ENCODE measurements at regions not wholly inside any gene's neighbourhood (a gene's known extent, or its start where the extent isn't known, plus 50 kb on each side); places are given as distances from the start of the nearest gene placed in this dataset.

DNA sequence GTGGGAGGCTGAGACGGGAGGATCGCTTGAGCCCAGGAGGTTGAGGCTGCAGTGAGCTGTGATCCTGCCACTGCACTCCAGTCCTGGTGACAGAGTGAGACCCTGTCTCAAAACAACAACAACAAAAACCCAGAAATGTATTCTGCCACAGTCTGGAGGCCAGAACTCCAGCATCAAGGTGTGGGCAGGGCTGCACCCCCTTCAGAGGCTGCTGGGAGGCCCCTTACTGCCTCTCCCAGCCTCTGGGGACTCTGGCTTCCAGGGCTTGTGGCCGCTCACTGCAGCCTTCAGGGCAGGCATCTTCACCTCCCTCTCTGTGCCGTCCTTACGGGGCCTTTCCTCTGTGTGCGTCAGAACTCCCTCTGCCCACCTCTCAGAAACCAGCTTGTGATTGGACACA lies 209.4 kb upstream of the GSE1 start:
- no peak for DNase-seq (ENCODE audit: low spot score)

DNA sequence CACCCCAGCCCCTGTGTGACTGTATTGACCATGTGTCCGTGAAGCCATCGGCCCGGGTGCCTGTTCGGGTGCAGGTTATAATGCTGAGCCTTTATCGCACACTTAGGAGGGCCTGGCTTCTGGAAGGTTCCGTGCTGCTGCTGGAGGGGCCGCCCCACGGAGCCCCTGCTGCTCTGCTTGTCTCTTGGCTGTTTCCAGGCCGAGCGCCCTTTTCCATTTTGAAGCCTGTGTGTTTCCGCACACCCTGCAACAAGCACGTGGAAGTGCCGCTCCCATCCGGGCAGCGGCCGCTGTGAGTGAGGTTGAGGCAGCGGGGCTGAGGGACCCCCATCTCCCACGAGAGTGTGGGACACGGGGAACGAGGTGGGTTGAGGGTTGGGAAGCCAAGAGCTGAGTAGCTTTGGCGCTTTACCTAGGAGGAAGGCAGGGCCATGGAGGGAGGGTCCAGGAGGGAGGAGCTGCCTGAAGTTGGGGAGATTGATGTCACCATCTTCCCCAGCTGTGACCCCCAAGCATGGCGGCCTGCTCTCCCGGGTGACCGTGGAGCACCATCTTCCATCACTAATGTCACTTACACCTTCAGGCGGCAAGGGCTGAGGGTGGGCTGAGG lies 200.1 kb upstream of the GSE1 start:
- DNase-seq (ENCODE audit: low spot score), result no peak

DNA sequence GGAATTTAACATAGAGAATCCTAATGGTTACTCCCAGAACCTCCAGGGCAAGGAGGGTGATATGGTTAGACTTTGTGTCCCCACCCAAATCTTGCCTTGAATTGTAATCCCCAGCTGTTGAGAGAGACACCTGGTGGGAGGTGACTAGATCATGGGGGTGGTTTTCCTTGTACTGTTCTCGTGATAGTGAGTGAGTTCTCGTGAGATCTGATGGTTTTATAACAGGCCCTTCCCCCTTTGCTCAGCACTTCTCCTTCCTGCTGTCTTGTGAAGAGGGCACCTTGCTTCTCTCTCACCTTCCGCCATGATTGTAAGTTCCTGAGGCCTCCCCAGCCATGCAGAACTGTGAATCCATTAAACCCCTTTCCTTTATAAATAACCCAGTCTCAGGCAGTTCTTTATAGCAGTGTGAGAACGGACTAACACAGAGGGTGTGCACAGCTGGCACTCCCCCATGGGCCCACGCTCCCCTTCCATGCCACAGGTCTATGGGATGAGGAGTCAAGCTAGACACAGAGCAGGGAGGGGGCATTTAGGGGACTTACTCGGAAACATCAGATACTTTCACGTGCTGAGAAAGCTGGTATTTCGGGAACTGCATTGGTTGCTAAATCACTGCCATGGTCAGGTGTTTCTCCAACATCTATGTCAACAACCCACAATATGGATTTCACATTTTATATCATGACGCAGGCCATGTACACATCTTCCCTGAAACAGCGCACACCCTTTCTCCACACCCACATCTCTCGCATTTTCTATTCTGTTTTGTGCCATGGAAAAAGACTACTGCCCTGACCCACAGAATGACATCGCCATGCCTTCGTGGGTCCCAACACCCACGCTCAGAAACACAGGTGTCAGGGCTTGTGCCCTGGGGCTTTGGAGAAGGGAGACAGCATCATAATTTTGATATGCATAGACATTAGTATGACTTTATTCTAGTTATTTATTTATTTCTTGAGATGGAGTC lies 199.1 kb upstream of the GSE1 start:
- no peak for DNase-seq (ENCODE audit: low spot score)

DNA sequence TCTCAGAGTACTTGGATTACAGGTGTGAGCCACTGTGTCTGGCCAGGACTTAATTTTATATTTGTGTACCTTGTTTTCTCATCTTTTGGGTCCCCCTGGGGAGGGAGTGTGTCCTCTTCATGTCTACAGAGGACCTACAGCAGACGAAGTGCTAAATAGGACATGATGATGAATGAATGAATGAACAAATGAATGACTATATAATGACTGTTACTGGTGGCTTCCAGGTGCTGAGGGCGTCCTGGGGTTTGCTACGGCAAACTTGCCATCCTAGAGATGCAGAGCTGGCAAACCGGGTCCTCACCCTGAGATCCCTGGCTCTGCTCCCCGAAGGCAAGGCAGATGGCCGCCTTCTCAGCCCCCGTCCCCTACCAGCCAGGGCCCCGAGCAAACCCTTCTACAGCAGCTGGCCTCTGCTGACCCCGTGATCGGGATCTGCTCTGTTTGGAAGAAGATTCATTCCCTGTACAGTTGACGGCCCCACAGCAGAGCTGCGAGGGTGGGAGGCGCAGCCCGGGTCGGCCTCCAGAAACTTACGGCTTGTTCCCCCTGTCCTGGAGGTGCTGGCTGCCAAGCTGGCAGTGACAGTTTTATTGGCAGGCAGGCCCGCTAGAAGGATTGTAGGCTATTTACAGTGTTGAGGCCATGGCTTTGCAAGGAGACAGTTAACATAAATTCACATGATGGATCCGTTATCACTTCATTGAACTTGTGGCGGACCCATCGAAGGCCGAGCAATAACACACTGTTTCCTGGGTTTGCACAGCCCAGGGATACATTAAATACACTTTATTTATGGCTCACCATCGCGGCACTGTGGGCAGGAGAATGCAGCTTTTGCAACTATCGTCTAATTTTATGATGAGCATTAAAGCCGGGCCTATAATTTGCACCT lies 197.7 kb upstream of the GSE1 start:
- no peak for DNase-seq (ENCODE audit: low spot score)

DNA sequence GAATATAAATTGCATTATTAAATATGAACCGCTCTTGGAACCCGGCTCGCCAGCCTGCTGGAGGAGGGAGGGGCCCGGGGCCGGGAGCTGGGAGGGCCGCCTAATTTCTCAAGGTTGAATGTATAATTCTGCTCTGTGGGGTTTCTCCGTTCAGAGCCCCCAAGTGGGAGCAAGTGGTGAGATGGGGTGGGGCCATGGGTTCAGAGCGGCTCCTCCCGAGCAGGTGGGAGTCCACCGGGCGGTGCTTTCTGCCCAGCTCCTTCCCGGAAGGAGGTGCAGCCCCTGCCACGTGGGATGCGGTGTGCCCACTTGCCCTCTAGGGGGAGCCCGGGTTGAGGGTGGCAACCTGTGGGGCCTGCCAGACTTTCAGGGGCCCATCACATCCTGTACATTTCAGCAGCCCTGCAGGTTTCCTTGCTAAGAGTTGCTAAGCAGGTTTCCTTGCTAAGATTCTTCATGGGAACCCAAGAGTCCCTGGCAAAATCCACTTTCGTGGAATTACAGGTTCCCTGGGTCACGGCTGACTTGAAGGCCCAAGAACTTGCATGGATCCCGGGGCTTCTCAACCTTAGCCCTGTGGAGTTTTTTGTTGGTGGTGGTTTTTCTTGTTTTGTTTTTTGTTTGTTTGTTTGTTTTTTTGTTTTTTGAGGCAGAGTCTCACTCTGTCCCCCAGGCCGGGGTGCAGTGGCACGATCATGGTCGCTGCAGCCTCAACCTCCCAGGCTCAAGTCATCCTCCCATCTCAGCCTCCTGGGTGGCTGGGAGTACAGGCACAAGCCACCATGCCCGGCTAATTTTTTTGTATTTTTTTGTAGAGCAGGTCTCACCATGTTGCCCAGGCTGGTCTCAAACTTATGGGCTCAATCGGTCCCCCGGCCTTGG lies 196.7 kb upstream of the GSE1 start:
- DNase-seq (ENCODE audit: low spot score), result peak; percentile 85

DNA sequence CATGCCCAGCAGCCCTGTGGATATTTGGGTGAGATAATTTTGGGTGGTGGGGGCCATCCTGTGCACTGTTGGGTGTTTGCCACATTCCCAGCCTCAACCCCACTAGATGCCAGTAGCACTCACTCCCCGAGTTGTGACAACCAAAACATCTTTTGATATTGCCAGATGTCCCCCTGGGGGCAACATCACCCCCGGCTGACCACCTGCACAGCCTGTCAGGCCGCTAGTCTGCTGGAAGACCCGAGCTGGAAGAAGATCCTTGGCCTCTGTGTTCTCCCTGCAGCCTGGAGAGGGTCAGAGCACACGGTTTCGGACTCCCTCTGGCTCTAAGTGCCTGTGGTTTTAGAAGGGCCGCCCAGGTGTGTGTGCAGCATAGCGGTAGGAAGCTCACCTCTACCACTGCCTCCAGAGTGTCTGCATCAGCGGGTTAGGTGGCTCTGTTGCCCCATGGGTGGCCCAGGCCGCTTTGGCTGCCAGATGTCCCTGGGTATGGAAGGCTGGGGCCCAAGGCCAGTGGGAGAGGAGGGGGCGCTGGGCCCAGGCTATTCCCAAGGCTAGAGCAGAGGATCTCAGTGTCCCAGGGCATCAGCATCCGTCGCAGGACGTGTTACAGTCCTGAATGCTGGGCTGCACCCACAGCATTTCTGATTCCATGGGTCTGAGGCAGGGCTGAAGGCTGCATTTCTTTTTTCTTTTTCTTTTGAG lies 195.8 kb upstream of the GSE1 start:
- no peak for DNase-seq (ENCODE audit: low spot score)

DNA sequence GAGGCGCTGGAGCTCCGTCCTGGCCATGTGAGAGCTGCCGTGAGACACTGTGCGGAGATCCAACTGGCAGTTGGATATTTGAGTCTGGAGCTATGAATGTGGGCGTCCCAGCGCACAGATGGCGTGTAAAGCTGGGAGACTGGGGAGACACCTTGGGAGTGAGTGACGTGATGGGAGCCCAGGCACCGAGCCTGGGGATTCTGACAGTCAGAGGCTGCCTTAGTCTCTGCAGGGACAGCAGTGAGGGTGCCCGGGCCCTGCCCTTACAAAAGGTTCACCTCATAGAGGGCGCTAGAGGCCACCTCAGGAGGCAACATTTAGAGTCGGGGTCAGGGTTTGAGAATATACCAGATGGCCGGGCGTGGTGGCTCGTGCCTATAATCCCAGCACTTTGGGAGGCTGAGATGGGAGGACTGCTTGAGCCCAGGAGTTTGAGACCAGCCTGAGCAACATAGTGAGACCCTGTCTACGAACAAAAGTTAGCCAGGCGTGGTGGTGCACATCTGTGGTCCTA lies 194.1 kb upstream of the GSE1 start:
- no peak for DNase-seq (ENCODE audit: low spot score)

DNA sequence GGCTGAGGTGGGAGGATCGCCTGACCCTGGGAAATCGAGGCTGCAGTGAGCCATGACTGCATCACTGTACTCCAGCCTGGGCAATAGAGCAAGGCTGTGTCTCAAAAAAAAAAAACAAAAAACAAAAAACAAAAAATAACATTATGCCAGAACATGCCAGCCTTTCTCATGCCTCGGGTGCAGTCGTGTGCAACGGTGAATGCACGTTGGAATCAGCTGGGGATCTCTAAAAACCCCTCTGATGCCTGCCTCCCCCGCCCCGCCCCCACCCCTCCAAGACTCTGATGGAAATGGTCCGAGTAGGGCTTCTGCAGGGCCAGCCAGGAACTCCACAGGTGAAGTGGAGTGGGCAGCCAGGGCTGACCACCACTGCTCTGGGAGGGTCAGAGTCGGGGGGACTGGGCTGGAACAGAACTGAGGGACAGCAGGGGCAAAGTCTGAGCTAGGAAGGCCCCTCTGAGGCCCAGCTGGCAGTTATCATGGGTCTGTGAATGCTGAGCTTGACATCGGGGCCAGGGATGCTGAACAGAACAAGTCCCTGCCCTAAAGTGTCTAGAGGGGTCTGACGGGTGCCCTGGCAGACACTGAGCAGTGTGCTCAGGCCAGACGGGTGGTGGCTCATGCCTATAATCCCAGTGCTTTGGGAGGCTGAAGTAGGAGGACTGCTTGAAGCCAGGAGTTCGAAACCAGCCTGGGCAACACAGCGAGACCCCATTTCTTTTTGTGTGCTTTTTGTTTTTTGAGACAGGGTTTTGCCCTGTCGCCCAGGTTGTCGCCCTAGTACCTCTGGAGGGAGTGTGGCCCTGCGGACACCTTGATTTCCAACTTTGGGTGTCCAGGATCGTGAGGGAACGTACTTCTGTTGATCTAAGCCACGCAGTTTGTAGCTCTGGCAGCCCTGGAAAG lies 193.4 kb upstream of the GSE1 start:
- DNase-seq (ENCODE audit: low spot score), result no peak

DNA sequence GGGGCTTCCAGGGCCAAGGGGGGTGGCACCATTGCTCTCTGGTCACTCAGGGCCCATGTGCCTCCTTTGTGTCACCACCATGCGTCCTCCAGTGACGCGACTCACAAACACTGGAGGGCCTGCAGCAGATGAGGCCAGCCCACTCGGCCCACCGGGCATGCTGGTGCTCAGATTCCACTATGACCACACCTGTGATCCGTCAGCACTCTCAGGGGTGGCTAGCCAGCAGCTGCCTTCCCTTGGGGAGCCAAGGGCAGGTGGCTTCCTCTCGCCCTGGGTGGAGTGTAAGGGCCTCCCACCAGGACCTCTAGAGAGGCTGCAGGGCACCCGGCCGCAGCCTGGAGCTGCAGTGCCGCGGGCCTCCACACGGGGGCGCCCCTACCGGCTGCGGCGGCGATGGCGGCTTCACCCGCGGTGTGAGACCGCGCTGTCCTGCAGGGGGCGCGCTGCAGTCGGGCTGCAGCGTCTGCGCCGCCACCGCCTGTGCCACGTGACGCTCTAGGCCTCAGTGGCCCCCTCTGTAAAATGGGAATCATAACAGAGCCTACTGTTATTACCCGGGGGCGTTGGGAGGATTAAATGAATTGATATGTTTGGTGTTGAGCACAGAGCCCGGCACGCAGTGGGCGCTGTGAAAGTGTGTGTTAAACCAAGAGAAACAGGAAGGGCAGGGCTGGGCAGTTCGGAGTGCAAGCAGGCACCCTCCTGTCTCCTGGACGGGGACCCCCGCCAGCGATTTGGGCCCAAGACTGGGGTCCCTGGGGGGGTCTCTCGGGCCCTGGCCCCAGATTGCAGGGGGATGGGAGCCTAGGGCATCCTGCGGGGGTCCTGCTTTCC lies 192.4 kb upstream of the GSE1 start:
- peak; percentile 62 for DNase-seq (ENCODE audit: low spot score)

DNA sequence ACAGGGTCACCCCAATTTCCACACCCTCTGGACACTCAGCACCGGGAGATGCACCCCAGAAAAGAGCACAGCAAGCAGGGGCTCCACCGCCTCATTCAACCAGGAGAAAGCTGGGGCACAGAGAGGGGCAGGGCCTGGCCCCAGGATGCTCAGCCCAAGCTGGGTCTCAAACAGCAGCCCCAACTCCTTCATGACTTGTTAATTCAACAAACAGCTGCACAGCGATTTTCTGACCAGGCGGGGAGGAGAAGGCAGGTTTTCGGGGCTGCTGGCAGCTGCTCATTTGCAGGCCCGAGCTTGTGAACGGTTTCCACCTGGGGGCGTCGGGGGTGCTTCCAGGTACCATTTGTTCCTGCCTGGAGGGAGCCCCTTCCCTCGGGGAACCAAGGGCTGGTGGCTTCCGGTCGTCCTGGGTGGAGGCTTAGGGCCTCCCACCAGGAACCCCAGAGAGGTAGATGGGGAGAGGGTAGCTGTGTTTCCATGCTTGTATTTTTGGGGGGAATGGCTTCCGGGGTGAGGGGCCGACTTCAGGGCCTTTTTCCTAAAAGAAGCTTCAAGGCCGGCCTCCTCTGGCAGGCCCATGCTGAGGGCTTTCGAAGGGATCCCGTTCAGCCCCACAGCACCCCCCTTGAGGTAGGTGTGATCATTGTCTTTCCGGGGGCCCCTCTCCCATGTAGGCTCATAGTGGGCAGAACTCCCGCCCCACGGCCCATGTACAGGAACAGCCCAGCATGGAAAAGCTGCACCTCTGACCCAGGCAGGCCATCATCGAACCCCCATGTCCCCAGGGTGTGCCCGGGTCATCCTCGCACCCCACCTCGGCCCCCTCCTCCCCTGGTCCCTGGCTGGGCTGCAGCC lies 191.6 kb upstream of the GSE1 start:
- DNase-seq (ENCODE audit: low spot score), result no peak

DNA sequence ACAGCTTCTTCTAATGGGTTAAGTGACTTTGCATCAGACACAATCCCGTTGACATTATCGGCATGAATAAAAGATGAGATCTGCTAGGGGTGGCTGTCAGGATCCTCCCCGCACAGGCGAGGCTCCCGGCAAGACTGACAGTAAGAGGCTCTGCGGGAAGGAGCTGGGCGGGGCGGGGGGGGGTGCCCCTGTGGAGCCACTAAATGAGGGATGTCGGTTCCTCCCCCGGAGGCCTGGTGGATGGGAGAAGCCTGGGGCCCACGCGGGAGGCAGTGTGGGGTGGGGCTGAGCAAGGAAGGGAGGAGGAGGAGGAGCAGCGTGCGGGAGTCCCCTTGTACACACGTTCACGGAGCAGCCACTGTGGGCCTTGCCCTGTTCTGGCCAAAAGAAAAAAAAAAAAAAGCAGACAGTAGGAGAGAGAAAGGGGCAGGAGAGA lies 190.9 kb upstream of the GSE1 start:
- no peak for DNase-seq (ENCODE audit: low spot score)

DNA sequence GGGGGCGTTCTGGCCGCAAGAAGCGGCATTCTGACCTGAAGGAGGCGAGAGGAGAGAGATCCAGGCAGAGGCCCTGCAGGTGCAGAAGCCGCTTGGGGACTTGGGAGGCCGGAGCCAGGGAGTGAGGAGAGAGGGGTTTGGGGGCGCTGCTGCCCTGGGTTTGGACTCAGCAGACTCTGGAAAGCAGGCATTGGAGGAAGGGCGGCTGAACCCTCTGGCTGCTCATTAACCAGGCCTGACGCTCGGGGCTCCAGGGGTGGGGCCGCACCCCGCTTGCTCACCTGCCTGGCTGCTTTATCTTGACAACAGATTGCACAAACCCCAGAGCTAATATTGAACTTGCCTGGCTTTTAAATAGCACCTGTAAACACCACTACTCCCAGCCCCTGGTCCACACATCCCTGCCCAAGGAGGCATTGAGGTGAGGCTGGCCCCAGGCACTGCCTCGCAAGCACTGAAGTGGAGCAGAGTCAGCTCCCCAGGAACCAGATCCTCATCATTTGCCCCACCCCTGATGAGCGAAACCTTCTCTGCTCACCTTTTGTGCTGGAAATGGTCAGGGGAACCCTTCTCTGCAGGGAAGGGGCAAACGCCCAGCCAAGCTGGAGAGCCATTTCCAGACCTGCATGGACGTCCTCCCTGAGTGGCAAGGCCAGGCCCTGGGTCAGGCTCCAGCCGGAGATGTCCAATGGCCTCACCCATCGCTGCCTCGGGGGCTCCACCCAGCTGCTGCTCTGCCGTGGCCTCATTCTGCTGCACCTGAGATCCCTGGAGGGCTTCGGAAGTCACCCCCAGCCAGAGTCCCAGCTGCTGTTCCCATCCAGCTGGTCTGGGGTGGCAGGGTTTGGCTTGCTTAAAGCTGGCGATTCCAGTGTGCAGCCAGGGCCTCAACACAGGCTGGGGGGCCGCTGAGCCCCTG lies 190.2 kb upstream of the GSE1 start:
- DNase-seq (ENCODE audit: low spot score), result no peak

DNA sequence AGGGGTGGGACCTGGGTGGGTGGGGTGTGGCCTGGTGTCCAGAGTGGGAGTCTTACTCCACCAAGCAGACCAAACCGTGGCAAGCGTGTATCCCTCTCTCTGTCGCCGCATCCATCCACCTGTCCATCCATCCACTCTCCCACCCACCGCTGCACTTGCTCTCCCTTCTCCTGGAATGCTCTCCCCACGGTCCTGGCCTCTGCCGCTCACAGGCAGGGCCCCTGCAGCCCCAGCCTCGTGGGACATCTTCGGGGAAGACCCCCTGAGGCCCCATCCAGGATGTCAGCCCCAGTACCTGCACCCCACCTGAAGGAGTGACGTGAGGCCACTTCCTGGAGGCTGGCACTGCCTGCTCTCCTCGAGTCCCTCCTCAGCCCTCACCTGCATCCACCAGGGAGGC lies 189.5 kb upstream of the GSE1 start:
- no peak for DNase-seq (ENCODE audit: low spot score)

DNA sequence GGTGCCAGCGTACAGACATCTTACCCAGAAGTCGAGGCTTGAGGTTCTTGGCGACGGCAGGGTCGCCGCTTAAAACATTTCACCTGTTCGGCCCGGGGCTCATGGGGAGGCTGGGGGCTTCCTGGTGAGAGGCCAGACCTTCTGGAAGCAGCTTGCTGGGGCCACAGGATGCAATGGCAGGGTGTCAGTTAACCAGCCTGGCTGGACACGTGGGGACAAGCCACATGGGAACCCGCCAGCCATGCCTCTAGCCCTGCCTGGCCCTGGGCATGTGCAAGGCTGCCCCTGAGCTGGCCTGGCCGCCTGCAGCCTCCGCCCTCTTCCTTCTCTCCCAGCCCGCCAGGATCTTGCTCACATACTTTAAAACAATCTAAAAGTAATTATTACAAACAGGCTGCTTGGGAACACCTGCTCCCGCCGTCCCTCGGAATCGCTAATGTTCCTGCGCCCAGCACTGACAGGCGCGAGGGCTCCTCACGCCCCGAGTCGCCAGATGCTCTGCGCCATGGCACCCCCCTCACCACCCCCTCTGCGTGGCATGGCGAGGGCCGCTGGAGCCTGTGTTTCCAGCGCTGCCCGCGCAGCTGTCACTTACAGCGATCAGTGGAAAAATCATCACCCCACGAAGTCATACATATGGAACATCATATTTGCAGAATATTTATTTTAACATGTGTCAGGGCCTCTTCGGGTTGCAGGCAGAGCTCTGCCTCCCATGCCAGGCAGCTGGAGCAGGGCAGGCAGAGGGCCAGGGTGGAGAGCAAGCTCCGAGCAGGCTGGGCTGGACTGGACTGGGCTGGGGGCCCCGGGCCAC lies 188.7 kb upstream of the GSE1 start:
- no peak for DNase-seq (ENCODE audit: low spot score)

DNA sequence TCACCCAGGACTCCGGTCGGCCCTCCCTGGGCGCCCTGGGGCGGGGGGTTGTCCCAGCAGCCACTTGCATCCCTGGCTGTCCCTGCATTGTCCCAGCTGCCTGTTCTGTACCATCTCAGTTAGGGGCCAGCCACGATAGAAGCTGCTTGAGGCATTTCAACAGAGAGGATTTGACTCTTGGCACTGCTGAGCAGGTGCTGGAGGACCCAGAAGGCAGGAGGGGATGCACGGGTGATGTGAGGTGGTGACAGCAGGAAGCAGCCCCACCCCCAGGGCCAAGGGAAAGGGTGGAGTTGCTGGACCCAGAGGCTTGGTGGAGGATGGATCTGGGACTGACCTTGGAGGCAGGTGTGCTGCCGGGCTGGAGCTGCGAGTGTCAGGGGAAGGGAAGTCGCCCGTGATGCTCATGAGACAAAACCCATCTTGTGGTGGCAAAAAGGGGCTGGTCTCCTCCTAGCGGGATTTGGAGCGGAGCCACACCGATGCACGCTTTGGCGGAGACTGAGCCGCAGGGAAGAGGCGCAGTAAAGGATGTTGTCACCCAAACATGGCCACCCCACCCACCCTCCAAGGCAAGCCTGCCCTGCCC lies 188.0 kb upstream of the GSE1 start:
- no peak for DNase-seq (ENCODE audit: low spot score)

All from D341Med (cell line).